Tibial nerve (tissue), 4 donors: ENCODE measurements at regions not wholly inside any gene's neighbourhood (a gene's known extent, or its start where the extent isn't known, plus 50 kb on each side); places are given as distances from the start of the nearest gene placed in this dataset.
"Not testable (repeated sequence)": the region's sequence is repeated elsewhere in the genome, so short reads cannot be mapped to it uniquely, and the experiment has no call there.

Experiments used
- DNase-seq, 2 donors: peaks; one replicate each; pipeline ENCODE4 v3.0.0-alpha.2; 2019; ENCODE audit warnings: low spot score in 2 of 2
- H3K27ac ChIP-seq, 4 donors: fragments of 200-600 bp; sonication (generic) in 3 of 4; one replicate each; pipeline ENCODE4 v1.5.1; 2017 to 2019; ENCODE audit warnings: mild to moderate bottlenecking in 1 of 4
- H3K27me3 ChIP-seq, 2 donors: fragments of 200-600 bp; sonication (generic) in 1 of 2; one replicate each; pipeline versions ENCODE4 v1.5.1 to v1.6.0; 2017 to 2019
- H3K36me3 ChIP-seq, 3 donors: fragments of 200-600 bp; sonication (generic); one replicate each; pipeline ENCODE4 v1.5.1; 2018 to 2019
- H3K4me1 ChIP-seq, 4 donors: fragments of 200-600 bp; sonication (generic) in 3 of 4; one replicate each; pipeline ENCODE4 v1.5.1; 2017 to 2019
- H3K4me3 ChIP-seq, 4 donors: fragments of 200-600 bp; sonication (generic) in 3 of 4; one replicate each; pipeline ENCODE4 v1.5.1; 2017 to 2019; ENCODE audit warnings: mild to moderate bottlenecking in 1 of 4, moderate library complexity in 1 of 4
- H3K9me3 ChIP-seq, 4 donors: fragments of 200-600 bp; sonication (generic) in 3 of 4; one replicate each; pipeline ENCODE4 v1.5.1; 2017 to 2019
- EP300 ChIP-seq, 2 donors: sonication (generic); formaldehyde crosslinking; IDR thresholded peaks; one replicate each; pipeline ENCODE4 v1.6.1; 2017; ENCODE audit warnings: antibody characterized with exemption in 2 of 2, mild to moderate bottlenecking in 1 of 2
- POLR2A ChIP-seq, 2 donors: fragments of 450-650 bp; IDR thresholded peaks; one replicate each; pipeline ENCODE4 v1.6.1; 2017; ENCODE audit warnings: antibody characterized with exemption in 2 of 2, mild to moderate bottlenecking in 2 of 2, moderate library complexity in 2 of 2
- WGBS, 2 donors: methylation state at CpG; one replicate each; pipeline ENCODE4 v1.1.5; 2018; 5-methylcytosine and 5-hydroxymethylcytosine counted together
- TF ChIP-seq, protein P1 (sequence below), 5 experiments: fragments of 200-600 bp in 3 of 5; fragments of 450-650 bp in 2 of 5; sonication (generic) in 3 of 5; IDR thresholded peaks; one replicate each; pipeline ENCODE4 v1.5.1; 2016 to 2019; ENCODE audit warnings: antibody characterized with exemption in 5 of 5, mild to moderate bottlenecking in 3 of 5, moderate library complexity in 2 of 5

DNA sequence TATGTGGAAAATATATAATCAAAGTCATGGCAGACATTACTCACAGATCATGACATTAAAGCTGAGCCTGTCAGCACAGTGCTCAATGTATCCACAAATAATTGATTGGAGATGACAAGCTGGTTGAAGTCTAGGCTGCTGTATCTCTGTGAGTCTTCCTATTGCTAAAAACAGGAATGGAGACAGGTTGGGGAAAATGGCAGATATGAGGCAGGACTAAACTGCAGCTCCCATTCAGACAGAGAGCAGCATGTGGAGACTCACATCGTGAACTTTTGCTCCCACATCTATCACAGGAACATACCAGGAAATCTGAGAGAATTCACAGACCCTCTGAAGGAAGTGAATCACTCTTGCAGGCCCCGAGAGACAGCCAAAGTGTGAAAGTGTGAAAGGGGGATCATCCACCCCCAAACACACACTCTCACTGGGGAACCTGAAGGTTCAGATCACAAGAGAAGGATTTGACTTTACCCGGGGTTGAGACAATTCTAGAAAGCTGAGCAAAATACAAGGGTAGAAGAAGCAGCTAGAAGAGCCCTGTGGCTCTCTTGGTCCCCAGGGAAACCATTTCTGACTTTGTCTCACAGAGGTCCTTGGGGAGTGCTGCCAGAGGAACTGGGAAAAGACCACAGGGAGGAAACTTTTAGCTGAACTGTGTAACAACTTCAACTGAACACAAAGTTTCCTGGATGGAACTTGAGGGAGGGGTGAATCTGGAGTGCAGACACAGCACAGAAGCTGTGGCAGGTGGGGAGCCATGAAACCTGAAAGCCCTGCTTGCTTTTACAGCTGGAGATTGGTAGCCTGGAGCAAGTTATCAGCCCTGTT lies 173.4 kb downstream of the S1PR1 start:
- DNase-seq: no peak
- H3K36me3 ChIP-seq: no peaks in the 10 kb centered on the region
- H3K27me3 ChIP-seq: no peaks in the 10 kb centered on the region
- H3K9me3 ChIP-seq: peaks cover 0 to 5% (median 0%) of the 10 kb centered on the region in 4 donors
- WGBS, 2 donors: 42% methylated on average over 3 of the region's 3 CpGs
- no peaks in the 10 kb centered on the region for H3K4me1 ChIP-seq
- TF ChIP-seq POLR2A (IDR thresholded peaks at IDR 0.05): no peak
- TF ChIP-seq, protein P1, sequence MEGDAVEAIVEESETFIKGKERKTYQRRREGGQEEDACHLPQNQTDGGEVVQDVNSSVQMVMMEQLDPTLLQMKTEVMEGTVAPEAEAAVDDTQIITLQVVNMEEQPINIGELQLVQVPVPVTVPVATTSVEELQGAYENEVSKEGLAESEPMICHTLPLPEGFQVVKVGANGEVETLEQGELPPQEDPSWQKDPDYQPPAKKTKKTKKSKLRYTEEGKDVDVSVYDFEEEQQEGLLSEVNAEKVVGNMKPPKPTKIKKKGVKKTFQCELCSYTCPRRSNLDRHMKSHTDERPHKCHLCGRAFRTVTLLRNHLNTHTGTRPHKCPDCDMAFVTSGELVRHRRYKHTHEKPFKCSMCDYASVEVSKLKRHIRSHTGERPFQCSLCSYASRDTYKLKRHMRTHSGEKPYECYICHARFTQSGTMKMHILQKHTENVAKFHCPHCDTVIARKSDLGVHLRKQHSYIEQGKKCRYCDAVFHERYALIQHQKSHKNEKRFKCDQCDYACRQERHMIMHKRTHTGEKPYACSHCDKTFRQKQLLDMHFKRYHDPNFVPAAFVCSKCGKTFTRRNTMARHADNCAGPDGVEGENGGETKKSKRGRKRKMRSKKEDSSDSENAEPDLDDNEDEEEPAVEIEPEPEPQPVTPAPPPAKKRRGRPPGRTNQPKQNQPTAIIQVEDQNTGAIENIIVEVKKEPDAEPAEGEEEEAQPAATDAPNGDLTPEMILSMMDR (IDR thresholded peaks at IDR 0.05): no peak
- TF ChIP-seq EP300 (IDR thresholded peaks at IDR 0.05): no peak
- H3K4me3 ChIP-seq: no peak overlapping the region
- no peak overlapping the region for H3K27ac ChIP-seq

GRCh38 chr1:101420406-101420805 lies 183.6 kb downstream of the S1PR1 start:
- no peaks in the 10 kb centered on the region for H3K36me3 ChIP-seq
- no peaks in the 10 kb centered on the region for H3K4me1 ChIP-seq
- H3K27me3 ChIP-seq: no peaks in the 10 kb centered on the region
- no peak overlapping the region for H3K27ac ChIP-seq
- no peak overlapping the region for H3K4me3 ChIP-seq
- H3K9me3 ChIP-seq: peaks cover 0 to 6% (median 0%) of the 10 kb centered on the region in 4 donors
- 18 to 21% methylated on average over 2 of the region's 2 CpGs for WGBS, 2 donors
- no peak for TF ChIP-seq EP300 (IDR thresholded peaks at IDR 0.05)
- TF ChIP-seq, protein P1 (IDR thresholded peaks at IDR 0.05): no peak
- no peak for TF ChIP-seq POLR2A (IDR thresholded peaks at IDR 0.05)
- DNase-seq: no peak

DNA sequence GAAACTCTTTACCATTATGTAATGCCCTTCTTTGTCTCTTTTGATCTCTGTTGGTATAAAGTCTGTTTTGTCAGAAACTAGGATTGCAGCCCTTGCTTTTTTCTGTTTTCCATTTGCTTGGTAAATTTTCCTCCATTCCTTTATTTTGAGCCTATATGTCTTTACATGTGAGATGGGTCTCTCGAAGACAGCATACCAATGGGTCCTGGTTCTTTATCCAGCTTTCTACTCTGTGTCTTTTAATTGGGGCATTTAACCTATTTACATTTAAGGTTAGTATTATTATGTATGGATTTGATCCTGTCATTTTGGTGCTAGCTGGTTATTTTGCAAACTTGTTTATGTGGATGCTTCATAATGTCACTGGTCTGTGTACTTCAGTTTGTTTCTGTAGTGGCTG lies 191.3 kb downstream of the S1PR1 start:
- not testable (repeated sequence) for H3K4me3 ChIP-seq, DNase-seq, H3K9me3 ChIP-seq, H3K27me3 ChIP-seq, H3K27ac ChIP-seq, H3K36me3 ChIP-seq, H3K4me1 ChIP-seq
- WGBS, 2 donors: 95 to 96% methylated on average over 1 of the region's 1 CpG

DNA sequence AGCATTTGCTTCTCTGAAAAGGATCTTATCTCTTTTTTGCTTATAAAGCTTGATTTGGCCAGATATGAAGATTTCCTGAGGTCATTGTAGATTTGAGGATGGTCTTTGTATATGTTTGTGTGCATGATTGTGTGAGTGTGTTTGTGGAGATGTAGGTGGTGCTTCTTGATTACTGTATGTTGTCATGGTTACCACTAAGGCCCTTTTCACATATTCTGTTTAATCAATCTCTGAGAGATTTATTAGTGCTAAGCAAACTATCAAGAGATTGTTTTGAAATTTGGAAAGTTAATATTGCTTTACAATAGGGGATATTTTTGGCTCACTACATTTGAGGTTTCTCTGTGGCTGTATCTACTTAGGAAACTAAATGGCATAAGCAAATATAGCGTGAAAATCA lies 191.7 kb downstream of the S1PR1 start:
- Histone ChIP-seq H3K27ac (no peak overlapping the region), H3K4me3 (no peak overlapping the region), H3K4me1 (no peaks in the 10 kb centered on the region), H3K9me3 (peaks cover 0 to 5% (median 0%) of the 10 kb centered on the region in 4 donors), H3K36me3 (no peaks in the 10 kb centered on the region), H3K27me3 (no peaks in the 10 kb centered on the region)
- DNase-seq: no peak
- WGBS, 2 donors: 79 to 82% methylated on average over 1 of the region's 1 CpG
- TF ChIP-seq EP300 (IDR thresholded peaks at IDR 0.05) (no peak), POLR2A (IDR thresholded peaks at IDR 0.05) (no peak)
- TF ChIP-seq, protein P1 (IDR thresholded peaks at IDR 0.05): no peak

- 83 to 85% methylated on average over 4 of the region's 4 CpGs for WGBS, 2 donors
- no peaks in the 10 kb centered on the region for H3K27me3 ChIP-seq
- no peak overlapping the region for H3K27ac ChIP-seq
- no peaks in the 10 kb centered on the region for H3K9me3 ChIP-seq
- no peak overlapping the region for H3K4me3 ChIP-seq
- TF ChIP-seq, protein P1 (IDR thresholded peaks at IDR 0.05): no peak
- no peak for TF ChIP-seq POLR2A (IDR thresholded peaks at IDR 0.05)
- TF ChIP-seq EP300 (IDR thresholded peaks at IDR 0.05): no peak
- no peaks in the 10 kb centered on the region for H3K36me3 ChIP-seq
- H3K4me1 ChIP-seq: no peaks in the 10 kb centered on the region
- no peak for DNase-seq
These were observed 195.2 kb downstream of the S1PR1 start for GRCh38 chr1:101431956-101432510.
